ENCODE measurements at regions not wholly inside any gene's neighbourhood (a gene's known extent, or its start where the extent isn't known, plus 50 kb on each side); places are given as distances from the start of the nearest gene placed in this dataset.

GRCh38 chr1:184153731-184154130, 102.2 kb downstream of the TSEN15 start:
- TF ChIP-seq CTCF (IDR thresholded peaks at IDR 0.05): no peak
- TF ChIP-seq POLR2A (IDR thresholded peaks at IDR 0.05): no peak

All from thyroid gland (tissue), 4 donors.